OCI-LY1 (cell line): ENCODE measurements at regions not wholly inside any gene's neighbourhood (a gene's known extent, or its start where the extent isn't known, plus 50 kb on each side); places are given as distances from the start of the nearest gene placed in this dataset.

Experiments
- CTCF ChIP-seq: fragments of 200-600 bp; sonication (generic), shearing (Covaris generic); IDR thresholded peaks from 2 replicates; pipeline ENCODE4 v1.5.1; 2017; ENCODE audit warnings: mild to moderate bottlenecking, antibody characterized with exemption, low read length, moderate library complexity, mixed read lengths
- EZH2 ChIP-seq: fragments of 200-600 bp; sonication (generic), shearing (Covaris generic); IDR thresholded peaks from 2 replicates; pipeline ENCODE4 v1.8.0; 2017; ENCODE audit warnings: borderline replicate concordance, mixed run types, mild to moderate bottlenecking, antibody characterized with exemption, low read length, moderate library complexity, mixed read lengths

DNA sequence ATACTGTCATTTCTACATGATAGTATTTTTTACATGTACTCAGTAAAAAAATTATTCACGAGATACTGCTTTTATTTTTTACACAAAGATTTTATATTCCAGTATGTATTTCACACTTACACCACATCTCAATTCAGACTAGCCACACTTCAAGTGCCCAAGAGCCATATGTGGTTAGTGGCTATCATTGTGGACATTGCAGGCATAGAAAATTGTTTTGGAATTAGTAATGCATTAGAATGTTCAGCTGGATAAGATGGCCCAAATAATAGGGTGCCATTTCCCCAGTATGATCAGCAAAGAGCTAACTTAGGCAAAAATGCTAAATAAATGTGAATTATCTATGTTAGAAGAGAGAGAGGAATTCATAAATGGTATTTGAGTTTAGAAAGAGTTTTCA is 203.8 kb upstream of the MCTP2 start:
- TF ChIP-seq CTCF (no peak), EZH2 (no peak)
